Activated B cell treated with CpG ODN at 0.5 μM for 24 hours (primary cell): ENCODE measurements at regions not wholly inside any gene's neighbourhood (a gene's known extent, or its start where the extent isn't known, plus 50 kb on each side); places are given as distances from the start of the nearest gene placed in this dataset.

Experiments used
- ATAC-seq: fragments of 200-7000 bp; cut with Tn5 transposase; one replicate; pipeline ENCODE4 v1.10.0; 2021; ENCODE audit warnings: low read depth, mild to moderate bottlenecking, moderate library complexity
- CTCF ChIA-PET: fragments of 350-600 bp; sonication (Branson Sonifier 250); formaldehyde crosslinking; loops from one replicate; lab custom pipeline; 2021; ENCODE audit warnings: antibody characterized with exemption; lab: Charles Lee
- POLR2A ChIA-PET: fragments of 350-600 bp; sonication (Branson Sonifier 250); formaldehyde crosslinking; loops from one replicate; lab custom pipeline; 2021; ENCODE audit warnings: antibody characterized with exemption; lab: Charles Lee
- DNase-seq: peaks from one replicate; pipeline ENCODE4 v3.0.0; 2022
- H3K27ac Mint-ChIP-seq: one replicate; pipeline ENCODE4 v1.8.0; 2020; ENCODE audit warnings: mixed read lengths
- H3K27me3 Mint-ChIP-seq: one replicate; pipeline ENCODE4 v1.8.0; 2021; ENCODE audit warnings: mixed read lengths
- H3K36me3 Mint-ChIP-seq: one replicate; pipeline ENCODE4 v1.8.0; 2021; ENCODE audit warnings: low read depth, mixed read lengths
- H3K4me1 Mint-ChIP-seq: one replicate; pipeline ENCODE4 v1.8.0; 2021; ENCODE audit warnings: mixed read lengths
- H3K4me3 Mint-ChIP-seq: one replicate; pipeline ENCODE4 v1.8.0; 2020; ENCODE audit warnings: mild to moderate bottlenecking, mixed read lengths
- H3K9me3 Mint-ChIP-seq: one replicate; pipeline ENCODE4 v1.8.0; 2020; ENCODE audit warnings: mixed read lengths
- CTCF ChIP-seq: fragments of 200-600 bp; IDR thresholded peaks from one replicate; pipeline ENCODE4 v1.8.0; 2022; ENCODE audit warnings: antibody characterized with exemption, mild to moderate bottlenecking
- intact Hi-C: fragments of 100-400 bp; cut with micrococcal nuclease; formaldehyde crosslinking; loops from one replicate; pipeline ENCODE4 v1.15.1; 2024

DNA sequence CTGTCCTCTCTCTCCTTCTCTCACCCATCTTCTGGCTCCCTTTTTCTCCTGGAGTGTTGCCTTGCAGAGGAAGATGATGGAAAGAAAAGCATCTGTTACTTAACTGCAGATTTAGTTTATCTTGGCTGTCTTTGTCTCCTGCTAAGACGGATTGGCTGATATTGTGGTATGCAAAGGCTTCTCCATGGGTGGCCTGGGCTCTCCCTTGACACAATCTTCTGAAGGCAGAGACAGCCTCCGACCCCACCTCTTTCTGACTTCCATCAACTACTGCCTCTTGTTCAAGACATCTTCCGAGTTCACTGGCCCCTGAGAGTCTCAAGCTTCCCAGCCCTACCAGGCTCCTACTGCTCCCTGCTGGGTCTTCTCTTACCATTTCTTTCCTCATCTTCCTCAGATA is 403.7 kb downstream of the LRRC70 start:
- intact Hi-C loops, result no loop called here
- POLR2A ChIA-PET, result no interaction called here
- H3K4me1 Mint-ChIP-seq, result no peaks in the 10 kb centered on the region

DNA sequence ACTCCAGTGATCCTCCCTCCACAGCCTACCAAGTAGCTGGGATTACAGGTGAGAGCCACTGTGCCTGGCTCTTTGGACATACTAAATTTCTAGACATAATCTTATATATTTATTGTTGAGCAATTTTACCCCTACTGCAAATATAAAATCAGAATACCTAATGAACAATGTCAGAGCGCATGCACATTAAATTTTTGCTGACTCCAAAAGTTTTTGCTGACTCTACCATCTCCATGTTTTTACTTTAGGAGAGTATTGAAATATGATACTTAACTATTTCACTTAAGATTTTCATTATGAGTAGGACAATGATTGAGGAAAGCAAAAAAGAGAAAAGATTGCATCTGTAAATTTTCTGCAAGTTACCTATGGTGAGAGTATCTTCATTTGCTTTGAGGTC is 402.3 kb downstream of the LRRC70 start:
- intact Hi-C loops, result no loop called here
- no peaks in the 10 kb centered on the region for H3K36me3 Mint-ChIP-seq
- POLR2A ChIA-PET, result no interaction called here
- DNase-seq, result no peak
- no peak overlapping the region for H3K27ac Mint-ChIP-seq
- ATAC-seq, result no peak
- no peak for TF ChIP-seq CTCF
- H3K9me3 Mint-ChIP-seq, result peaks cover 2% of the 10 kb centered on the region
- H3K4me1 Mint-ChIP-seq, result no peaks in the 10 kb centered on the region
- H3K27me3 Mint-ChIP-seq, result no peaks in the 10 kb centered on the region
- no peak overlapping the region for H3K4me3 Mint-ChIP-seq
- CTCF ChIA-PET, result no interaction called here

More for the DNA sequence above, 403.7 kb downstream of the LRRC70 start:
- ATAC-seq (no peak), DNase-seq (no peak)
- no peak overlapping the region for H3K4me3 Mint-ChIP-seq
- H3K27me3 Mint-ChIP-seq, result no peaks in the 10 kb centered on the region
- no peaks in the 10 kb centered on the region for H3K36me3 Mint-ChIP-seq
- no peak for TF ChIP-seq CTCF
- H3K9me3 Mint-ChIP-seq, result peaks cover 5% of the 10 kb centered on the region
- H3K27ac Mint-ChIP-seq, result no peak overlapping the region
- CTCF ChIA-PET, result no interaction called here

DNA sequence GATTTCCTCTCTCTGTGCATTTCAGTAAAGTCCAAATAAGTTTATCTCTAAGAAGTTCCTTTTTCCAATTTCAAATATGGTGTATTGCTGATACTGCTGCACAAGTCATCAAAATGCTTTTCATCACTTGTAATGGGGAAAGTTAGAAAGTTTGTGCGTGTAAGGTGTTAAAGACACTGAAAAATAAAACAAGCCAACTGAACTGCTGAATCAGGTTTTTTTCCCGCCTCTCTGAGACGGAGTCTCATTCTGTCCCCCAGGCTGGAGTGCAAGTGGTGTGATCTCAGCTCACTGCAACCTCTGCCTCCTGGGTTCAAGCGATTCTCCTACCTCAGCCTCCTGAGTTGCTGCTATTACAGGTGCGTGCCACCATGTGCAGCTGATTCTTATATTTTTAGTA is 400.9 kb downstream of the LRRC70 start:
- no peak for ATAC-seq
- POLR2A ChIA-PET, result no interaction called here

GRCh38 chr5:62977661-62978060 is 399.0 kb downstream of the LRRC70 start:
- CTCF ChIA-PET, result no interaction called here
- intact Hi-C loops, result no loop called here
- H3K9me3 Mint-ChIP-seq, result no peaks in the 10 kb centered on the region
- TF ChIP-seq CTCF, result no peak
- no peak overlapping the region for H3K4me3 Mint-ChIP-seq
- no peak for ATAC-seq
- no peaks in the 10 kb centered on the region for H3K36me3 Mint-ChIP-seq
- no peaks in the 10 kb centered on the region for H3K4me1 Mint-ChIP-seq
- no peak overlapping the region for H3K27ac Mint-ChIP-seq
- POLR2A ChIA-PET, result no interaction called here
- no peak for DNase-seq
- no peaks in the 10 kb centered on the region for H3K27me3 Mint-ChIP-seq

More for the DNA sequence above, 400.9 kb downstream of the LRRC70 start:
- TF ChIP-seq CTCF, result no peak
- no peaks in the 10 kb centered on the region for H3K27me3 Mint-ChIP-seq
- no peaks in the 10 kb centered on the region for H3K4me1 Mint-ChIP-seq
- H3K36me3 Mint-ChIP-seq, result no peaks in the 10 kb centered on the region
- CTCF ChIA-PET, result no interaction called here
- no peak for DNase-seq
- no peak overlapping the region for H3K4me3 Mint-ChIP-seq
- intact Hi-C loops, result no loop called here
- no peaks in the 10 kb centered on the region for H3K9me3 Mint-ChIP-seq
- H3K27ac Mint-ChIP-seq, result no peak overlapping the region

DNA sequence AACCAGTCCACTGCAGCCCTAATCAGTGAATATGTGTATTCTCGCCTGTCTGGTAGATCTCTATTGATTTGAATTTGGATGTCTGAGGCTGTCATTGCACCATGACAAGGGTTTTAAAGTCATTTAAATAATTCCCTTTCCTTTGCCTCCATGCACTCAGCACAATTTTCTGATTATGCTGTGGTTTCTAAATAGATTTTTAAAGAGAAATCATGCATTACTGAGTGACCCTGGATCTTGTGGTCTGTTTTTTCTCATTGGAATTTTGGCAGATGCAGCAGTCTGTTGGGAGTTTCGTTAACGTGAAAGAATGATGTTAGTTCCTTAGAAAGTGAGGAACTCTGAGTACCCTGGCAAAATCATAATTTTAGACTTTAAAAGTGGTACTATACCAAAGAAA is 396.0 kb downstream of the LRRC70 start:
- no peak for TF ChIP-seq CTCF
- ChIA-PET CTCF (no interaction called here), POLR2A (no interaction called here)
- H3K27ac Mint-ChIP-seq, result no peak overlapping the region
- H3K27me3 Mint-ChIP-seq, result no peaks in the 10 kb centered on the region
- H3K36me3 Mint-ChIP-seq, result no peaks in the 10 kb centered on the region
- no peaks in the 10 kb centered on the region for H3K4me1 Mint-ChIP-seq
- ATAC-seq (no peak), DNase-seq (no peak)
- intact Hi-C loops, result no loop called here
- no peak overlapping the region for H3K4me3 Mint-ChIP-seq
- peaks cover 4% of the 10 kb centered on the region for H3K9me3 Mint-ChIP-seq
